Stimulated activated CD4-positive, alpha-beta T cell treated with anti-CD3 and anti-CD28 coated beads, Interleukin-12 subunit alpha, Interleukin-12 subunit beta, amount 100 ng/mL, for 4 hours (primary cell): ENCODE measurements at regions not wholly inside any gene's neighbourhood (a gene's known extent, or its start where the extent isn't known, plus 50 kb on each side); places are given as distances from the start of the nearest gene placed in this dataset.

Experiments
- DNase-seq: peaks from one replicate; pipeline ENCODE4 v3.0.0-alpha.2; 2020

DNA sequence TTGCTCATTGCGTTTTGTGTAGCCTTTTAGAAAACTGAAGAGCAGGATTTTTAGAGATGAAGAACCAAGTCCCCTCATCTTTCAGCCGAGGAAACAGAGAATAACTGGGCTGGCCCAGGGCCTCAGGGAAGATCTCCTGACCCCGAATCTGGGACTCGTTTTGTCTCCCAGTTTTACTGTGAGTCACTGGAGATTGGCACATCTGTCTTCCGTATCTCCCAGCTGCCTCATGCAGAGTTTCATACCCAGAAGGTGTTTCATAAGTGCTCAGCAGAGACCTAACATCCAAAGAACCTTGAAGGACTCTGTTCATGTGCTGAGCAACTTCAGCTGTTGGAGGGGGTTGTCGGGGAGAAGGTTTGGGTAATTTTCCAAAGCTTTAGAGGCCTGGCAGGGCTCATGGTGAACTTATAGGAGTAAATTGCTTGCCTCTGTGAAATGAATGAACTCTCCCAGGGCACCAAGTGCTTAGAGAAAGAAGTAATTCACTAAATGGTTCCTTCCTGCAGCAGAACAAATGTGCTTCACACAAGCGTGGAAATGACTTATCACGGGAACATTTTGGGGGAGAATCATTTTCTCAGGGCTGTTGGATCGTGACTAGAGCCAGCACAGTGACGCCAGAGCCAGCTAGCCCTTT is 121.4 kb downstream of the FAM43A start:
- no peak for DNase-seq

DNA sequence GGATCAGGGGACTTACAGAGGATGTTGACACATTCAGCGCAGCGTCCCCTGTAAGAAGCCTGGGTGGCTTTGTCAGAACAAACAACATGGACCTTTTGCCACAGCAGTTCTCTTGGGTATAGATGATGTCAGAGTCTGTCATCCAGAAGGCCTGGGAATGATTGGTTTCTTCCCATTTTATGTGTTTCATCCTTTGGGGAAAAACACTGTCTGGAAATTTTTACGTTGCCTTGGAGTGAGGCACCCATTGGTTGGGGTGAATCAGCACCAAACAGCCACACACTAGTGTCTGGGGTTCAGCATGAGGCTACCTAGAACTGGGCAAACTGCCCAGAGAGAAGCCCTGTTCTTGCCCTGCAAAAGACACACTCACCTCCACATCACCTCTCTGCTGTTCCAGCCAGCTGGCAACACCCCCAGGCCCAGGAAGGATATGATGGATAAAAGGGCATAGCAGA is 123.0 kb downstream of the FAM43A start:
- no peak for DNase-seq

DNA sequence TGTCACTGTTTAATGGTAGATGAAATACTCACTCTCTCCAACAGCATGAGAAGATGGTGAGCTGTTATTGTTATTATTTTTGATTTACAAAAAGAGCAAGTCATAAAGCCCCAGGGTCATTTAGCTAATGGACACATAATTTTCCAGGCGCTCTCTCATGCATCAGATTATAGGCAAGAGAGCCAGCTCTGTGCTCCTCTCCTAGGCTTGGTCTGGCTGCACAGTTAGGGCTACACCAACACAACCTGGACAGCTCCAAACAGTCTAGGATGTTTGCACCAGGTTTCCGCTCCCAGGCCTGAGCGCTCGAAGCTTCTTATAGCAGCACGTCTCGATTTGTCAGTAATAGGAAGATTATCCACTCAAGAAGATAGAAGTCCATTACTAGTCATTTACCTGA is 123.7 kb downstream of the FAM43A start:
- no peak for DNase-seq

DNA sequence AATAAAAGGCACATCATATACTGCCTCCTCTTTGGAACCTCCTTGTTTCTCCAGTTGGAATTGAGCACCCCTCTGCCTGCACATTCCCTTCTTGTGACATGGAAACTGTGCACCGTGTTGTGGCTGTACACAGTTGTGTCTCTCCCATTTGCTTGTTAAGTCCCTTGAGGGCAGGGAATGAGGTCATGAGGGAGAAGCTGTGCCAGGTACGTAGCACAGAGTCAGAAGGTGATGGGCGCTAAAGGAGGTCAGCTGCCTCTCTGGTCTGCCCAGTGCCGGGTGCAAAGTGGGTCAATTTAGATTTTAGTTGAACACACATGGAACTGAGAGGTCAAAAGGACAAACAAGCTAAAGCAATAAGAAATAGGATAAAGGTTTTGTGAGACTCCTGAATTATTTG is 124.4 kb downstream of the FAM43A start:
- DNase-seq: no peak

DNA sequence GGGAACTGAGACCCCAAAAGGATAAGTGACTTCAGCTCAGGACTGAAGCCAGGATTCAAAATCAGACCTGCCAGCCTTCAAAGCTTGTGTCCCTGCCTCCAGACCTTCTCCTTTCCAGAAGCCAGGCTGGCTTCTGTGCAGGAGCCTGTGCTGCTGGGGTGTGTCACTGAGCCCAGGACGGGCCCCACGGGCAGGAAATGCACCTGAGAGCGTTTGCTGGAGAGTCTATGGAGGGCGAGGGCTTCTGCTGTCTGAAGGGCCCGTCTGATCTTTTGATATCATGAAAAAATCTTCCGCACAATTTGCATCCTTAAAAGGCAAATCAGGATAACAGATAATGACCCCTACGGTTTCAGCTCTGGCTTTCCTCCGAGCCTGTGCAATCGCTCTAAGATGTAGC is 125.4 kb downstream of the FAM43A start:
- no peak for DNase-seq

DNA sequence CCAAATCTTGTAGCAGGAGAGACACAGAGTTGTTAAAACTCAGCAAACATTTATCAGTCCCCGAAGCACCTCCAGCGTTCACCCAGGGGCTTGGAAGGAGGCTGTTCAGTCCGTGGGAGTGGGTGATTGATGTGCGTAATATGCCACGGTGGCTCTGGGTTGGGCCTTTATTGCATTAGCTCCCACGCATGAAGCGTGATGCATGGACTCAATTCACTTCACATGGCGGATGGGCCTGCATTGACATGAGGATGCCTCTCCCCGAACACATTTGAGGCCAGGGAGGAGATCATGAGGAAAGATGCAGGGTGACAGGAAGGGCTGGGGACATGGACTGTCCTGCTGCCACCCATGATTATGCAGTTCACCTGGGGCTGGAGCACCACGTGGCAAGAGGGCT is 126.5 kb downstream of the FAM43A start:
- no peak for DNase-seq

DNA sequence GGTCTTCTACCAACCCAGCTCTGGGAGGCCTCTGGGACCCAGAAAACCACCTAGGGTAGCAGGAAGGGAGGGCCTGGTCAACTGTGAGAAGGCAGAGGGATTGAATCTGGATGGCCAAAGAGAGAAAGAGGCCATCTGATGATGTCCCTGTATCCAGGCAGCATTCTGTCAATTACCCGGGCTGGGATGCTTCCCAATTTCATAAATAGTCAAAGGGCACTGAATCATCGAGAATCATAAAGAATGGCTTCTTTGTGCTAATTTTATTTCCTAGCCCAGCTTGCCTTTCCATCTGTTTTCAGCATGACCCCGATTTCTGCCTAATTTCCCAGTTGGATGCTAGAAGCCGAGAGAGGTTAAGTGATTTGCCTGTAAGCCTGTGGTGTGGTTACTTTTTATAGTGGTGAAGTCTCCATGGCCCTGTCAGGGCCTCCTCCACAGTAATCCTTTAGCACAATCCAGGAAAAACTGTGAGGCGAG is 129.2 kb downstream of the FAM43A start:
- DNase-seq: no peak

DNA sequence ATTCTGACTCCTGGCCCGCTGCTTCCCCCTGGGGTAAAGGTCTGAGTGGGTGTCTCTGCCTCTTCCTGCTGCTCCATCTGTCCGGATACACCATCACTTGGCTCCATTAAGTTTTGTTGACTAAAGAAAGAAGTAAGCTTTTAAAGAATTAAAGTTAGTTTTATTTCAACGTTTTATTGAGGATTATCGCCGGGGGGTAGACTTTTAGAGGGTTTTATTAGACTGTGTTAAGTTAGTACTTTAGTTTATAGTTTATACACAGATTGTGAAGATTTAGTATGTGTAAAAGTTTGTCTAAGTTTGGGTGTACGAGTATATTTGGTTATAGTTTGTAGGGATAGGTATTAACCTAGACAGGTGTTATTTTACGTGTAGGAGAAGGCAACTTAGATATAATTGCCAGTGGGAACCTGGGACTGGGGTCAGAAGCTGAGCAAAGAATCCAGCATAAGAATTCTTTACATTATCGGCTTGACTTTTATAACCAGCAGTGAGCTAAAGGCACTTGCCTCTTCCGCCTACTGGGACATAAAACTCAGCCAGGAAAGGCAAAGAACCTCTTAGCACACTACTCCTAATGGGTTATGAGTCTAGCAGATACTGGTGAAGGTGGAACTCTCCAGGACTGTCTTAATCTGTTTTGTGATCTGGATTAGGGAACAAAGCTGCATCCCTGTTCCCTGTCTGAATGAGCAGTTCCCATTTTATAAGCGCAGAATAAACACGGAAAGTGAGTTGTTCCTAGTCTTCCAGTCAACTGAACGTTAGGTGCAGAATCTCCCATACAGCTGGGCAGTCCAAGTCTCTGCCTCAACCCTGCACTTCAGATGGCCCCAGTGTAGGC is 131.3 kb downstream of the FAM43A start:
- DNase-seq: no peak

DNA sequence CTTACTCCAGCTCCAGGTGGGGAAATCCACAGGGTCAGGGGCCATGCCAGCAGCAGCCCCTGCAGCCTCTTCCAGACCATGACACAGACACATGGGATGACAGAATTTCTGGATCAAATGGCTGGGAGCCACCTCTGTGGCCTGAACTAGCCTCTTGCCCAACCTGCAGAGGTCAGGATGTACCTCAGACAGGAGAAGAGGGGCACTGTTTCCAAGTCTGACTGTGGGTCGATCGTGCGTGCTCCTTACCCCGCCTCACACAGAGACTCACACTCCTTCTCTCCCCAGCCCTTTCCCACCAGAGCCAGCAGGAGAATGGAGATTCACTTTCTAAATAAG is 131.9 kb downstream of the FAM43A start:
- DNase-seq: no peak

DNA sequence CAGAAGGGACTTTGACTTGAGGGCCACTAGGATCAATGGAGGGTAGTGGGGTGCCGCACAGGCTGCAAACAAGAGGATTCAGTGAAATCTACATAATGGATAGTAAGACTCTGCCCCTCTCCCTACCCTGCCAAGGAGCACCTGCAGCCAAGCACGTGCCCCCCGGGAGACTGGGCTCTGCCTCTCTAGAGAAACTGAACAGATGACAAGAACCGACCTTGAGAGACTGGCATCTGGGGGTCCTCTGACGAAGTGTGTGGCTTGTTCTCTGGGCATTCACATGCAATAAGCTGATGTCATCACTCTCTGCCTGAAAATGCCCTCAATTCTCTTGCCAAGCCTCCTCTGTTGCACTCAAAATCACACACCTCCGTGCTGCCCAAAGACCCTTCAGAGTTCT is 132.3 kb downstream of the FAM43A start:
- no peak for DNase-seq

DNA sequence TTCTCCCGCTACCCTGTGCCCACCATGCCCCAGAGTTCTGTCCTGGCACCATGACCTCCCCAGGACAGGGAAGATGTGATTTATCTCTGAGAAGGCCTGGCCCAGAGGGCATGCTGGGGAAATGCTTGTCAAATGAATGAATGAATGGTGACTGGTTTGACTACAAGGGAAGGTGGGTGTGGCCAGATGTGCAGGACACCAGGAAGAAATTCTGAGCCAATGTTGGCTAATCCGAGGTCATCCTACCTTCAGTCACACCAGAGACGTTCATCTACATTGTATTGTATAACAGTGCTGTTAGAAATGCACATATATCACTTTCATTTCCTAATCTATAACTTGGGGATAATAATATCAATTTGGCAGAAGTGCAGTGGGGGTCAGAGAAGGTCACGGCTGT is 138.4 kb downstream of the FAM43A start:
- no peak for DNase-seq

DNA sequence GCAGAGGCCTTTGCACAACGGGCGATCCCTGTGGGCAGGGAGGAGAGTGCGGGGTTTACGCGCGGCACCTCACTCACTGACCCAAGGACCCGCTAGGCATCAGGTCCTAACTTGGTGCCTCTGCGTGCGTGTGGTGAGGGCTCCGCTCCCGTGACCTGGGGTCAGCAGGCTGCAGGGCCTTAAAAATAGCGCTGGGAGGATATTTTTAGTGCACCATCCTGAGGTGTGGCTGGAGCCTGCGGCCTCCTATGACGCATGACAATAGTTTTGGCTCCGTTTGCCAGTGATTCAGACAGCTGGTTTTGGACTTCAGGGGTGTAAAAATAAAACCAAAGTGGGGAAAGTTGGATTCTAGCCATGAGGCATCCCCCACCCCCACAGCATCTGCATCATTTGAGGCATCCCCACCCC is 139.0 kb downstream of the FAM43A start:
- no peak for DNase-seq

DNA sequence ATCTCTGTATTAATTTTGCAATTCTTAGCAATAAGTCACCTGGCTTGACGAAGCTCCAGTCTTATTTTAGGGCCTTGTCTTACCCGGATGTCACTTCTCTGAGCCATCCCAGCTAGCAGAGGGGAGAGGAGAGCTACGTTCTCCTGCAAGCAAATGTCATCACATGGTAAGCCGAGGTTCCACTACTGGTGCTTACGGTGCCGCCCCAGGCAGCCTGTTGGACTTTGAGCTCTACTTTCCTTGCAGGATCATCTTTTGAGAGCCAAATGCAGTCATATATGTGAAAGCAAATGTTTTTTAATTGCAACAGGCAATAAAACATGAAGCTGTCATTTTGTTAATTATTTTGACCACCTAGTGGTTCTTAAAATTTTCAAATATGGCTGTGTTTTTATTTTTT is 140.9 kb downstream of the FAM43A start:
- no peak for DNase-seq

DNA sequence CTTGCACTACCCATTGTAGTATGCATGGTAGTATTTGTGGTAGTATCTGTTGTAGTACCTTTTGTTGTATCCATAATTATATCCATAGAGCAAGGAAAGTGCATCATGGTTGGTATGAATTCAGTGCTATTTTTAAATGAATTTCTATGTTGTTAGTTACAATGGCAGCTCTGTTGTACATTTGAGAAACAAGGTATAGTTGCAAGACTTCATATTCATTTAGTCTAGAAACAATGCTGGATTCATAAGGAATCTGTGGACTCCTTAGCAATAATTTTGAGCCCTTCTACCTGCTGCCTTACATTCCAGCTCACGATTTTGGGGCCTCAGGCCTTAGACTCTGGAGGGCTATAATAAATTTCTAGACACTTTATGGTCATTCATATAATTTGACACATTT is 141.8 kb downstream of the FAM43A start:
- DNase-seq: no peak

DNA sequence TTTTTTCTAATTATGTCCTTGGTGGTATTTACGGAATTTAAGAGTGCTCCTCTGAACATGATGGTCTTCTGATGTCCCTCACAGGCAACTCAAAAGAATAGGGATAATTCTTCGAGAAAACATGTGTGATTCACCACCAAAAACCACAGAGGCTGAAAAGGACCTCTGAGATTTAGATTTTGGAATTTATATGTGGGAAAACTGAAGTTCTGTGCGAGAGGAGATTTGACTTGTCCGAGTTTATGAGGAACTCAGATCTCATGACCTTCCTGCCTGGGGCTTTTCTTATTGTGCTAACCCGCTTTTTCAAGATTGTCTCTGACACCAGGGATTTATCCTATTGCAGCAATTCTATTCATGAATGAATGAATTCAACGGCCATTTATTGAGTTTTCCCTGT is 142.4 kb downstream of the FAM43A start:
- no peak for DNase-seq

DNA sequence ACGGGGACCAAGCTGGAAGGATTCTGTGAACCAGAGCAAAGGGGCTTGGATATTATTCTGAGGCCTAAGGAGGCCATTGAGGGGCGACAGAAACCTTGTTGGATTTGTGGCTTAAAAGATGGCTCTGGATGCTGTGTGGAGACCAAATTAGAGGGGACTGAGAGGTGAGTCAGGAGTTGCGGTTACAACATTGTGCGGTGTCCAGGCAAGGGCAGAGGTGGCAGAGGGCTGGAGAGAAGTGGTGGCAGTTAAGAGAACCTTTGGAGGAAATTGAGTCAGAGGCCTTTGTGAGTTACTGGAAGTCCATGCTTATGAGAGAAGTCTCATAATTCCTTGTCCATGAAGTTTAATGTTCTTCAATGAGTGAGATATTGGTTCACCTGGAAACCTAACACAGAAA is 143.2 kb downstream of the FAM43A start:
- DNase-seq: no peak

DNA sequence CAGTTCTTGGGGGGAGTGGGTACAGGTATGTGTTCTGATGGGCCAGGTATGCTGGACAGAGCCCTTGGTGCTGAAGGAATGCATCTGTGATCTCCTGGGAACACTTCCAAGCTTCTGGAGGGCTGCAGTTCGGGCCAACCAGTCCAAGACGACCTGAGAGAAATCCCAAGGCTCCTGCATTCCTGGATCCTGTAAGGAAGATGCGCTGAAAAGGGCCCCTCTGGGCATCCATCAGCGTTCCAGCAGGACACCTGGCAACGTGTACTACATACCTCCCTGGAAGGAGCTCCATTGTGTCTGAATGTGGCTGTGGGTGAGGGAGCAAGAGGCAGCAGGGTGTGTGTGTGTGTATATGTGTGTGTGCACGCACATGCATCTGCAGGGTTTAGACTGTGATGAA is 144.7 kb downstream of the FAM43A start:
- DNase-seq: no peak

DNA sequence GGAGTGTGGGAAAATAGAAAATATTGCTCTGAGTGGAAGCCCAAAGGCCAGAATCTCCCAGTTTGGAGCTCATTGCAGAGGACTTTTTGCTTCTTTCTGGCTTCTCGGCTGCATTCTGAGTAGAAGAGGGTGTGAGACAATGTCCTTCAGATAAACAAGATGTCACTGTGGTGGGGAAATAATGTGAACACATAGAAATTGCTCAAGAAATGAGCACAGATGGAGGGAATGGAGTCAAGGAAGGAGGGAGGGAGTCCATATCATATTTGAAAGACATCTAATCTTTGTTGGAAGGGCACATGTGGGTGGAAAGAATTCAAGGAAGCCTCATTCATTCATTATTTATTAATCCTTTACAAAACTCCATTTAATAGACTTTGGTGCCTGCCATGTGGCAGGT is 145.3 kb downstream of the FAM43A start:
- DNase-seq: no peak

DNA sequence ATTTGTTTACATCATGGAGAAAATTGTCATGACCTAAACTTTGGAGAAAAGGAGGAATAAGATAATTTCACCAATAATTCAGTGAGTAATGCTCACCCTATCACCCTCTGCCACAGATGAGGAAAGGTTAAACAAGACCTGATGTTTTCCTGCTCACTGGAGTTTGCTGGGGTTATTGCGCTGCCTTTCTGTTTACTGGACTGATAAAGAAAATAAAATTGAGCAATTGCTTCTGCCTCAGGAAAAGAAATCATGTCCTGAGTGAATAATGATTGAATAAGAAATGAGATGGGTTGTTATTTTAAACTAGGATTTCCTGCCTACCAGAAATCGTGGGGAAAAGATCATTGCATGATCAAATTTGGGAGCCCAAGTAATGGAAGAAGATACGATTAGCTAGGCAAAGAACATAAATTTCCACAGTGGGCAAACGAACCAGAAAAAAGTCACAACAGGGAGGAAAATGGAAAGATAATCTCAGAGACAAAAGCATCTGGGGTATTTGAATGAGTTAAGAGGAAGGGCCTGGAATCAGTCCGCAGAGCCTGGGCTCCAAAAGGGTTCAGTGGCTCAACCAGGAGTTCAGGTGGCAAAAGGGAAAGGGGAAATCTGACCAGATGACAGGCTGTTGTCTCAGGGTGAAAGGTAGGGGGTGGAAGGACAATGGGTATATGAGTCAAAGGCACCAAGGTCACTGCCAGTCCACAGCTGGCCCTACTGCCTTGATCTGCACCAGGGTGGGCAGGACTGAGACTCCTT is 146.8 kb downstream of the FAM43A start:
- no peak for DNase-seq

DNA sequence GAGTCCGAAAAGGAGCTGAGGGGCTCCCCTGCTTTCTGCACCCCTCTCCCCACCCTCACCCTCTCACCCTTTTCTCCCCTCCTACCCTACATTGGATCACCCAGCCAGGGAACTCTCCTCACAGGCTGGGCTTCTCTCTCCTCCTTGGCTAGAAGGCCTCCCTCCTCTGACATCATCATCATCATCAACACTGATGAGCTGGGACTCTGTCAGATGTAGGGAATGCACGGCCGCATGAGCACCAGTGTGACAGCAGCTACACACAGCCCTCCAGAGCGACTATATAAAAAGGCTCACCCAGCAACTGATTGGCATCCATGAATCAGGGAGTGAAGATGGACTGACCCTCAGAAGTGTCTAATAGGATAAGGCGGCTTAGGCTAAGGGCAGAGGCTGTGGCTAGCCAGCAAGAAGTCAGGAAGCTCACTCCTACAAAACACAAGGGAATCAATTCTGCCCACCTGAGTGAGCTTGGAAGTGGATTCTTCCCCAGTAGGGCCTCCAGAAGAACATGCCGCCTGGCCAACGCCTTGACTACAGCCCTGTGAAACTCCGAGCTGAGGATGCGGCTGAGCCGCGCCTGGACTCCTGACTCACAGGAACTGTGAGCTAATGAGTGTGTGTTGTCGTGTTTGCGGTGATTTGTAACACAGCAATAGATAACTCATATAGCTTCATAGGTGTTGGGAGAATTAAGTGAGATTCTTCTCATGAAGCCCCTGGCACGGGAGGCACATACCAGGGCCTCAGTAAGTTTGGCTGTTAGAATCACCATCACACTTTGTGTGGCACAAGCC is 147.6 kb downstream of the FAM43A start:
- no peak for DNase-seq

DNA sequence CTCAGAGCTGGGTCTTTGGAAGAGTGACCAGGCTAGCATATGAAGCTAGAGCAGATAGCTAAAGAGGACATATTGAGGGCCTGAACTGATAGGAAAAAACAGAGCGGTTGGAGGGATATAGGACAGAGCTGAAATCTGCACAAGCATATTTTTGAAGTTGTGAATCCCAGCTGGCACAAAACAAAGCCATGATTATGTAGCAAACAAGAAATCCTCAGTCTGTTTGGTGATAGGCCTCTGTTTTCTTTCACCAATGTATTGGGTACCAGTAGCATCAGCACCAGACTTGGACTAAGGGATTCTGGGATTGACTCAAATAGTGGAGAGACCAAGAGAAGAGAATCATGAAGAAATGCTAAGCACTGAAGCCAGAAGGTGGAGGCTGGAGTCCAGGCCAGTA is 151.0 kb downstream of the FAM43A start:
- DNase-seq: no peak

DNA sequence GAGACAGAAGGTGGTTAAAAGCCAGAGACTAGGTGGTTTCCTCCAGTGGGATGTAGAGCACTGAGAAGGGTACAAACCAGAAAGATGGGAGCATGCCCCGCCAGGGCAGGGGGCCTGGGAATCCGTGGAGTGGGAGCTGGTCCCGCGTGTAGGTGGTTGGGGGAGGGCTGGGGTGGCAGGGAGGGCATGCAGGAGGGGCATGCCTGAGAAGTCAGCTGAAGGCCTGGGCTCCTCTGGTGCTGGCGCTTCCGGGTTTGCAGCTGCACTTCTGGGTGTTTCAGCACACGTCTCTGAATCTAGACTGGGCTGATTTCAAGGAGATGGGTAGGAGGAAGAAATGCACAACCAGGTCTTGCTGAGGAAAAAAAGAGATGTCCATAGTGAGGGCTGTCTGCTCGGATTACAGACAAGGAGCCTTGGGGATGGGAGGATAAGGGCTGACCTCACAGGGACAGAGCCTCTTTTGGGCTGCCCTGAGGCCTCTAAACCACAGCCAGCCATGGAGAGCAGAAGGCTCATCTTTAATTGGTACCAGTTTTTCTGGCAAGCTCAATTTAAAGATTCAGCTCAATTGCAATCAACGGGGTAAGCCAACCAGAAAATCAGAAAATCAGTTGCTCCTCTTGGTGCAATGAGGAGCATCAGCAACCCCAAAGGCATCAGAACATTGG is 151.9 kb downstream of the FAM43A start:
- no peak for DNase-seq
